Pancreas (tissue), 10 donors: ENCODE measurements at regions not wholly inside any gene's neighbourhood (a gene's known extent, or its start where the extent isn't known, plus 50 kb on each side); places are given as distances from the start of the nearest gene placed in this dataset.

Experiments used
- ATAC-seq, 4 donors: fragments of 200-7000 bp; cut with Tn5 transposase; one replicate each; pipeline versions ENCODE4 v1.8.0 to v1.9.1; 2020; ENCODE audit warnings: mild to moderate bottlenecking in 4 of 4, moderate library complexity in 4 of 4
- DNase-seq, 6 donors: peaks; one replicate each; pipeline ENCODE4 v3.0.0-alpha.2; 2020
- FAIRE-seq: peaks from 2 replicates; lab custom pipeline; 2012; peaks lifted over from hg19 to GRCh38; lab: Jason Lieb, UNC
- H3K27ac ChIP-seq, 4 donors: fragments of 200-600 bp; sonication (generic); 1 replicate in 3 of 4; 2 replicates in 1 of 4; pipeline versions ENCODE4 v1.5.0 to v1.8.0; 2020
- H3K27me3 ChIP-seq, 4 donors: fragments of 200-600 bp; one replicate each; pipeline ENCODE4 v1.8.0; 2021
- H3K36me3 ChIP-seq, 3 donors: fragments of 200-600 bp; sonication (generic) in 1 of 3; one replicate each; pipeline versions ENCODE4 v1.5.0 to v1.8.0; 2020 to 2021
- H3K4me1 ChIP-seq, 3 donors: fragments of 200-600 bp; one replicate each; pipeline ENCODE4 v1.8.0; 2021
- H3K4me3 ChIP-seq, 4 donors: fragments of 200-600 bp; sonication (generic) in 2 of 4; one replicate each; pipeline versions ENCODE4 v1.5.0 to v1.8.0; 2020 to 2021
- H3K9me3 ChIP-seq, 4 donors: fragments of 200-600 bp; one replicate each; pipeline ENCODE4 v1.8.0; 2021
- CTCF ChIP-seq, 4 donors: fragments of 200-600 bp; sonication (generic) in 3 of 4; IDR thresholded peaks; one replicate each; pipeline versions ENCODE4 v1.5.0 to v1.8.0; 2021; ENCODE audit warnings: antibody characterized with exemption in 4 of 4
- WGBS, 2 donors: extraction: QIAGEN DNeasy Blood & Tissue Kit; methylation state at CpG; one replicate each; pipeline ENCODE4 v1.1.7; 2013; 5-methylcytosine and 5-hydroxymethylcytosine counted together
- intact Hi-C, 3 donors: fragments of 100-400 bp; cut with DNase I; formaldehyde crosslinking; loops; one replicate each; pipeline versions ENCODE4 v1.11.1 to v1.14.2; 2022
- donor health status: healthy with polysubstance abuse.
- donor health status: DM: no; HTN: no; CAD: no; lungs with moderate emphysema.
- donor health status: DM: no; HTN: no; CAD: no.
- donor health status: control.
- donor health status: control.
- donor health status: Bipolar disorder and iron deficiency.
- donor health status: DM: yes; HTN: yes; CAD: no.
- donor health status: DM: no; HTN: no; CAD: no.
- donor health status: DM: no; HTN: no; CAD: no.
- donor health status: DM: yes; HTN: yes; CAD: no.

GRCh38 chr2:51222106-51222505 lies 190.2 kb upstream of the NRXN1 start:
- H3K4me3 ChIP-seq = no peak overlapping the region
- no peak overlapping the region for H3K27ac ChIP-seq
- ATAC-seq (no peak), FAIRE-seq (no peak), DNase-seq (no peak)
- H3K9me3 ChIP-seq = no peaks in the 10 kb centered on the region
- TF ChIP-seq CTCF (IDR thresholded peaks at IDR 0.05) = no peak
- intact Hi-C loops = no loop called here
- H3K36me3 ChIP-seq = no peaks in the 10 kb centered on the region
- WGBS, 2 donors = 52 to 64% methylated on average over 4 of the region's 4 CpGs
- H3K4me1 ChIP-seq = no peaks in the 10 kb centered on the region
- no peaks in the 10 kb centered on the region for H3K27me3 ChIP-seq

GRCh38 chr2:51220606-51221005 lies 188.7 kb upstream of the NRXN1 start:
- TF ChIP-seq CTCF (IDR thresholded peaks at IDR 0.05) = no peak
- no peak overlapping the region for H3K4me3 ChIP-seq
- intact Hi-C loops = no loop called here
- H3K27me3 ChIP-seq = no peaks in the 10 kb centered on the region
- FAIRE-seq (no peak), ATAC-seq (no peak), DNase-seq (no peak)
- no peaks in the 10 kb centered on the region for H3K9me3 ChIP-seq
- H3K27ac ChIP-seq = no peak overlapping the region
- H3K36me3 ChIP-seq = no peaks in the 10 kb centered on the region
- no peaks in the 10 kb centered on the region for H3K4me1 ChIP-seq

GRCh38 chr2:51220080-51220479 lies 188.1 kb upstream of the NRXN1 start:
- DNase-seq (no peak), FAIRE-seq (no peak), ATAC-seq (no peak)
- H3K36me3 ChIP-seq = no peaks in the 10 kb centered on the region
- no peaks in the 10 kb centered on the region for H3K4me1 ChIP-seq
- H3K9me3 ChIP-seq = no peaks in the 10 kb centered on the region
- H3K4me3 ChIP-seq = no peak overlapping the region
- TF ChIP-seq CTCF (IDR thresholded peaks at IDR 0.05) = no peak
- intact Hi-C loops = no loop called here
- WGBS, 2 donors = 69 to 85% methylated on average over 2 of the region's 2 CpGs
- H3K27ac ChIP-seq = no peak overlapping the region
- H3K27me3 ChIP-seq = no peaks in the 10 kb centered on the region

GRCh38 chr2:51219468-51219867 lies 187.5 kb upstream of the NRXN1 start:
- H3K27ac ChIP-seq = no peak overlapping the region
- FAIRE-seq = no peak
- no peak for ATAC-seq
- intact Hi-C loops = no loop called here
- 38 to 40% methylated on average over 4 of the region's 4 CpGs for WGBS, 2 donors
- H3K27me3 ChIP-seq = no peaks in the 10 kb centered on the region
- no peaks in the 10 kb centered on the region for H3K9me3 ChIP-seq
- no peaks in the 10 kb centered on the region for H3K4me1 ChIP-seq
- TF ChIP-seq CTCF (IDR thresholded peaks at IDR 0.05) = no peak
- no peaks in the 10 kb centered on the region for H3K36me3 ChIP-seq
- no peak overlapping the region for H3K4me3 ChIP-seq
- no peak for DNase-seq

- H3K4me1 ChIP-seq = no peaks in the 10 kb centered on the region
- H3K36me3 ChIP-seq = no peaks in the 10 kb centered on the region
- DNase-seq = no peak
- WGBS, 2 donors = 63 to 74% methylated on average over 1 of the region's 1 CpG
- FAIRE-seq = no peak
- no peak overlapping the region for H3K27ac ChIP-seq
- no peak overlapping the region for H3K4me3 ChIP-seq
- intact Hi-C loops = no loop called here
- ATAC-seq = no peak
- no peak for TF ChIP-seq CTCF (IDR thresholded peaks at IDR 0.05)
- H3K9me3 ChIP-seq = no peaks in the 10 kb centered on the region
- H3K27me3 ChIP-seq = no peaks in the 10 kb centered on the region
Observed at GRCh38 chr2:51218047-51218446, 186.1 kb upstream of the NRXN1 start.
